ENCODE measurements at regions not wholly inside any gene's neighbourhood (a gene's known extent, or its start where the extent isn't known, plus 50 kb on each side); places are given as distances from the start of the nearest gene placed in this dataset.
A peak's percentile ranks its signal among the peaks of the same experiment; 100 is the strongest.
"Not testable (repeated sequence)": the region's sequence is repeated elsewhere in the genome, so short reads cannot be mapped to it uniquely, and the experiment has no call there.

- H3K27me3 ChIP-seq; H3K4me1 ChIP-seq; H3K36me3 ChIP-seq (ENCODE audit: low read depth, missing control alignments); DNase-seq; H3K4me3 ChIP-seq; H3K9me3 ChIP-seq; H3K27ac ChIP-seq; intact Hi-C loops (cut with DNase I; ENCODE audit: low total_unique reads): not testable (repeated sequence)
- WGBS, 2 donors: no CpG with 5 or more reads among the region's 3 CpGs
These were observed 368.0 kb downstream of the CDY2B start for GRCh38 chrY:17511984-17512383.

- intact Hi-C loops (cut with DNase I; ENCODE audit: low total_unique reads): not testable (repeated sequence)
These were observed 368.5 kb downstream of the CDY2B start for GRCh38 chrY:17511476-17511875.

GRCh38 chrY:17505834-17506233 is 374.2 kb downstream of the CDY2B start:
- no CpG with 5 or more reads among the region's 2 CpGs for WGBS, 2 donors
- H3K9me3 ChIP-seq; H3K27me3 ChIP-seq; H3K27ac ChIP-seq; H3K4me1 ChIP-seq; intact Hi-C loops (cut with DNase I; ENCODE audit: low total_unique reads); H3K4me3 ChIP-seq; DNase-seq; H3K36me3 ChIP-seq (ENCODE audit: low read depth, missing control alignments): not testable (repeated sequence)

More at GRCh38 chrY:17511476-17511875, 368.5 kb downstream of the CDY2B start:
- not testable (repeated sequence) for H3K9me3 ChIP-seq; H3K4me1 ChIP-seq; H3K36me3 ChIP-seq (ENCODE audit: low read depth, missing control alignments); DNase-seq; H3K4me3 ChIP-seq; H3K27me3 ChIP-seq; H3K27ac ChIP-seq
- no CpG with 5 or more reads among the region's 1 CpG for WGBS, 2 donors

DNA sequence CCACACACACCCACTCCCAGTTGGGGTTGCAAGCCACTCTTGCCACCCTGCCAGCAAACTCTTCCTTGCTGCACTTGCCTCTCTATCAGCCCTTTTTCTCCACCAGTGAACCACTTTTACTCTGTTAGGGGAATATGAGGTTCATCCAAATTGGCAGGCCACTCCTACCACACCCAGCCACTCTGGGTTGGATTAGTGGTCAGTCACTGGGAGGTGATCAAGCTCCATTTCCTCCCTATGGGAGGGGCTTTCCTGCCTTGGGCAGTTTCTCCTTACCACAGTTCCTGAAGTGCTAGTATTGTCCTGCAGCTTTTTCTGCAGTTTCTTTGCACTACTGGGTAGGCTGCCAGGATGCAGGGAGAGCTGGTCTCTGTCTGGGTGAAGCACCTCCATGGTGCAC is 395.3 kb downstream of the CDY2B start:
- intact Hi-C loops (cut with DNase I; ENCODE audit: low total_unique reads); H3K27ac ChIP-seq; DNase-seq; H3K27me3 ChIP-seq; H3K4me3 ChIP-seq; H3K36me3 ChIP-seq (ENCODE audit: low read depth, missing control alignments); H3K9me3 ChIP-seq; H3K4me1 ChIP-seq: not testable (repeated sequence)

GRCh38 chrY:17484157-17484556 is 395.9 kb downstream of the CDY2B start:
- no CpG with 5 or more reads among the region's 2 CpGs for whole genome bisulfite sequencing, 2 donors
- intact Hi-C loops (cut with DNase I; ENCODE audit: low total_unique reads); DNase-seq; H3K27me3 ChIP-seq; H3K4me1 ChIP-seq; H3K9me3 ChIP-seq; H3K36me3 ChIP-seq (ENCODE audit: low read depth, missing control alignments); H3K27ac ChIP-seq; H3K4me3 ChIP-seq: not testable (repeated sequence)

DNA sequence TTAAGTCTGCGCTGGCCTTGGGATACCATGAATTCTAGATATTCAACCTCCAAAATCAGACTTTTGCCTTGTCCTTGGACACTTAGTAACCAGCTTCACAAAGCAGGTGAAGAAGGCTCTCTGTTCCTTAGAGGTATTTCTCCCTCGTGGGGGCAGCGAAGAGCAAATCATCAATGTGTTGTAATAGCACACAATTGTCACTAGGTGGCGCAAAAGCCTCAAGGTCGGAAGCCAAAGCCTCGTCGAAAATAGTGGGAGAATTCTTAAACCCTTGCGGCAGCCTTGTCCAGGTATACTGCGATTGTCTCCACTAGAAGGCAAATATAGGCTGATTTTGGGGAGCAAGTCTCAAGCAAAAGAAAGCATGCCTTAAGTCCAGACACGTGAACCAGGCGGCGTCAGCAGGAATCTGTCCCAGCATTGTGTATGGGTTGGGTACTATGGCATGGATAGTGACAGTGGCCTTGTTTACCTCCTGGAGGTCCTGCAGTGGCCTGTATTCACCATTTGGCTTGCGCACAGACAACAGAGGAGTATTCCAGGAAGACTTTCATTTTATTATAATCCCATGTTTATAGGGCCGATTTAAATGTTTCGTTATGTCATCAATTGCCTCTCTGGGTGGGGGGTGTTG is 398.5 kb downstream of the CDY2B start:
- intact Hi-C loops (cut with DNase I; ENCODE audit: low total_unique reads); H3K9me3 ChIP-seq; H3K36me3 ChIP-seq (ENCODE audit: low read depth, missing control alignments); H3K4me1 ChIP-seq; H3K27ac ChIP-seq; H3K4me3 ChIP-seq; DNase-seq; H3K27me3 ChIP-seq: not testable (repeated sequence)
- no CpG with 5 or more reads among the region's 15 CpGs for WGBS, 2 donors

DNA sequence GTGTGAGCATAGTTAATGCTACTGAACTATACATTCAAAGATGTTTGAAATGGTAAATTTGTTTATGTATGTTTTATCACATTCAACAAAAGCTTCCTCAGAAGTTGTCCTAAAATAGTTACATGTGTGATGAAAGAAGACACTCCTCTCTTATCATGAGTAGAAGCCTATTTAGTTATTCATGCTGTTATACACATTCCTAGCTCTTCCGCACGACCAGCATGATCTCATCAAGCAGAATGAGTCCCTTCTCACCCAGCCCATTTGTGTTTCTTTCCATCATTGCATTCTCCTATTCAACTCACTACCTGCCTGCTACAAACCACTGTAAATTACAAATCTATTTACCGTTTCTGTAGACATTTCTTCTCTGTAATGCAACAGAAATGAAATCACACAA is 408.0 kb downstream of the CDY2B start:
- H3K9me3 ChIP-seq; H3K27me3 ChIP-seq; H3K4me3 ChIP-seq; H3K36me3 ChIP-seq (ENCODE audit: low read depth, missing control alignments); H3K27ac ChIP-seq; H3K4me1 ChIP-seq; intact Hi-C loops (cut with DNase I; ENCODE audit: low total_unique reads); DNase-seq: not testable (repeated sequence)
- no CpG with 5 or more reads among the region's 3 CpGs for WGBS, 2 donors

DNA sequence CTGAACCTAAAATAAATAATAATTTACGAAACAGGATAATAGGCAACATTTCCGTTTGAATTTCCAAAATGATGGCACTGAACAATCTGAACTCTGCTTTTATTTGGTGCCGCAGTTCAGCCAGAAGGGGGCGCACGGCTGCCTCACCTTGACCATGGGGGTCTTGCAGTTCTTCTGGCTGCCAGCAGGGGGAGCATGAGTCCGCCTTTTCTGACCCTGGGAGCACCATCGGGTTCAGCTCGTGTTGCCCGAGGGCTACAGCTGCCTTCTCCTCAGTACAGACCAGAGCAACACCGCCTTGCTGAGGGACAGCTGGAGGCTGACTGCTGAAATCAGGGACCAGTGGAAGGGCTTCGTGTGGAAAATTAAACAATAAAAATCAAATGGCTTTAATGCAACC is 420.3 kb downstream of the CDY2B start:
- H3K4me1 ChIP-seq; H3K9me3 ChIP-seq; H3K4me3 ChIP-seq; H3K36me3 ChIP-seq (ENCODE audit: low read depth, missing control alignments); DNase-seq; H3K27ac ChIP-seq; H3K27me3 ChIP-seq; intact Hi-C loops (cut with DNase I; ENCODE audit: low total_unique reads): not testable (repeated sequence)
- no CpG with 5 or more reads among the region's 11 CpGs for WGBS, 2 donors

GRCh38 chrY:17430570-17431166 is 449.4 kb downstream of the CDY2B start:
- TF ChIP-seq, protein P1, sequence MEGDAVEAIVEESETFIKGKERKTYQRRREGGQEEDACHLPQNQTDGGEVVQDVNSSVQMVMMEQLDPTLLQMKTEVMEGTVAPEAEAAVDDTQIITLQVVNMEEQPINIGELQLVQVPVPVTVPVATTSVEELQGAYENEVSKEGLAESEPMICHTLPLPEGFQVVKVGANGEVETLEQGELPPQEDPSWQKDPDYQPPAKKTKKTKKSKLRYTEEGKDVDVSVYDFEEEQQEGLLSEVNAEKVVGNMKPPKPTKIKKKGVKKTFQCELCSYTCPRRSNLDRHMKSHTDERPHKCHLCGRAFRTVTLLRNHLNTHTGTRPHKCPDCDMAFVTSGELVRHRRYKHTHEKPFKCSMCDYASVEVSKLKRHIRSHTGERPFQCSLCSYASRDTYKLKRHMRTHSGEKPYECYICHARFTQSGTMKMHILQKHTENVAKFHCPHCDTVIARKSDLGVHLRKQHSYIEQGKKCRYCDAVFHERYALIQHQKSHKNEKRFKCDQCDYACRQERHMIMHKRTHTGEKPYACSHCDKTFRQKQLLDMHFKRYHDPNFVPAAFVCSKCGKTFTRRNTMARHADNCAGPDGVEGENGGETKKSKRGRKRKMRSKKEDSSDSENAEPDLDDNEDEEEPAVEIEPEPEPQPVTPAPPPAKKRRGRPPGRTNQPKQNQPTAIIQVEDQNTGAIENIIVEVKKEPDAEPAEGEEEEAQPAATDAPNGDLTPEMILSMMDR (IDR thresholded peaks at IDR 0.05): peak in 2 of 3 experiments; percentile 15 to 53
- no peak for TF ChIP-seq POLR2A (IDR thresholded peaks at IDR 0.05)
- intact Hi-C loops (cut with DNase I; ENCODE audit: low total_unique reads): no loop called here
- H3K36me3 ChIP-seq (ENCODE audit: low read depth, missing control alignments): no peaks in the 10 kb centered on the region
- H3K4me3 ChIP-seq: no peak overlapping the region
- WGBS, 2 donors: 38 to 55% methylated on average over 5 of the region's 5 CpGs
- H3K27me3 ChIP-seq: no peaks in the 10 kb centered on the region
- no peak overlapping the region for H3K27ac ChIP-seq
- DNase-seq: peak; percentile 48
- no peaks in the 10 kb centered on the region for H3K9me3 ChIP-seq
- H3K4me1 ChIP-seq: no peaks in the 10 kb centered on the region
